ENCODE measurements at regions not wholly inside any gene's neighbourhood (a gene's known extent, or its start where the extent isn't known, plus 50 kb on each side); places are given as distances from the start of the nearest gene placed in this dataset.

GRCh38 chr2:55118643-55119083, 68.4 kb upstream of the RTN4 start:
- no peak overlapping the region for H3K4me3 ChIP-seq
- WGBS, 2 donors (ENCODE audit: low coverage in 1 of 2) = 36 to 75% methylated on average over 1 to 3 of the region's 3 CpGs
- H3K27ac ChIP-seq = no peak overlapping the region
- H3K36me3 ChIP-seq = no peaks in the 10 kb centered on the region
- peaks cover 7 to 35% (median 16%) of the 10 kb centered on the region in 4 donors for H3K4me1 ChIP-seq
- DNase-seq = no peak
- no peaks in the 10 kb centered on the region for H3K9me3 ChIP-seq
- intact Hi-C loops (cut with DNase I; ENCODE audit: low total_unique reads) (no loop called here), in situ Hi-C loops (cut with MboI; ENCODE audit: low pct_ligation_motif_present in 1 of 4, low pct_unique_long_range_greater_than_20kb in 1 of 4, low sequenced_read_pairs in 3 of 4) (no loop called here)
- no peaks in the 10 kb centered on the region for H3K27me3 ChIP-seq
- no peak for TF ChIP-seq POLR2AphosphoS5 (IDR thresholded peaks at IDR 0.05)

- no peak for DNase-seq
- Histone ChIP-seq H3K9me3 (no peaks in the 10 kb centered on the region), H3K4me3 (no peak overlapping the region), H3K27me3 (no peaks in the 10 kb centered on the region), H3K27ac (no peak overlapping the region), H3K36me3 (no peaks in the 10 kb centered on the region), H3K4me1 (peaks cover 18 to 51% (median 32%) of the 10 kb centered on the region in 4 donors)
- TF ChIP-seq POLR2A (IDR thresholded peaks at IDR 0.05) = no peak
- TF ChIP-seq EP300 (IDR thresholded peaks at IDR 0.05; ENCODE audit: low read depth) = no peak
- no peak for TF ChIP-seq POLR2AphosphoS5 (IDR thresholded peaks at IDR 0.05)
- TF ChIP-seq CTCF (IDR thresholded peaks at IDR 0.05) = no peak
- in situ Hi-C loops (cut with MboI; ENCODE audit: low pct_ligation_motif_present in 1 of 4, low pct_unique_long_range_greater_than_20kb in 1 of 4, low sequenced_read_pairs in 3 of 4) = no loop called here
- WGBS, 2 donors (ENCODE audit: low coverage in 1 of 2) = 97 to 100% methylated on average over 2 to 7 of the region's 7 CpGs
- intact Hi-C loops (cut with DNase I; ENCODE audit: low total_unique reads) = no loop called here
Observed at GRCh38 chr2:55116966-55117365, 66.7 kb upstream of the RTN4 start.

GRCh38 chr2:55116598-55116964, 66.3 kb upstream of the RTN4 start:
- TF ChIP-seq CTCF (IDR thresholded peaks at IDR 0.05) = no peak
- no peak for TF ChIP-seq POLR2A (IDR thresholded peaks at IDR 0.05)
- TF ChIP-seq EP300 (IDR thresholded peaks at IDR 0.05; ENCODE audit: low read depth) = no peak
- no peak for TF ChIP-seq POLR2AphosphoS5 (IDR thresholded peaks at IDR 0.05)
- in situ Hi-C loops (cut with MboI; ENCODE audit: low pct_ligation_motif_present in 1 of 4, low pct_unique_long_range_greater_than_20kb in 1 of 4, low sequenced_read_pairs in 3 of 4) = no loop called here
- H3K27me3 ChIP-seq = no peaks in the 10 kb centered on the region
- no peak overlapping the region for H3K4me3 ChIP-seq
- H3K27ac ChIP-seq = no peak overlapping the region
- intact Hi-C loops (cut with DNase I; ENCODE audit: low total_unique reads) = no loop called here
- no peaks in the 10 kb centered on the region for H3K36me3 ChIP-seq
- H3K4me1 ChIP-seq = peaks cover 21 to 52% (median 35%) of the 10 kb centered on the region in 4 donors
- no peaks in the 10 kb centered on the region for H3K9me3 ChIP-seq
- DNase-seq = no peak
- 97 to 100% methylated on average over 1 of the region's 1 CpG for WGBS, 2 donors (ENCODE audit: low coverage in 1 of 2)

GRCh38 chr2:55115761-55116597, 65.7 kb upstream of the RTN4 start:
- in situ Hi-C loops (cut with MboI; ENCODE audit: low pct_ligation_motif_present in 1 of 4, low pct_unique_long_range_greater_than_20kb in 1 of 4, low sequenced_read_pairs in 3 of 4) = no loop called here
- H3K4me3 ChIP-seq = no peak overlapping the region
- peaks cover 21 to 56% (median 38%) of the 10 kb centered on the region in 4 donors for H3K4me1 ChIP-seq
- intact Hi-C loops (cut with DNase I; ENCODE audit: low total_unique reads) = no loop called here
- no peak overlapping the region for H3K27ac ChIP-seq
- 81 to 100% methylated on average over 2 to 4 of the region's 4 CpGs for WGBS, 2 donors (ENCODE audit: low coverage in 1 of 2)
- H3K27me3 ChIP-seq = no peaks in the 10 kb centered on the region
- TF ChIP-seq EP300 (IDR thresholded peaks at IDR 0.05; ENCODE audit: low read depth) (no peak), POLR2A (IDR thresholded peaks at IDR 0.05) (no peak), CTCF (IDR thresholded peaks at IDR 0.05) (no peak)
- H3K9me3 ChIP-seq = no peaks in the 10 kb centered on the region
- no peaks in the 10 kb centered on the region for H3K36me3 ChIP-seq
- no peak for DNase-seq
